Cardiac fibroblast (primary cell): ENCODE measurements at regions not wholly inside any gene's neighbourhood (a gene's known extent, or its start where the extent isn't known, plus 50 kb on each side); places are given as distances from the start of the nearest gene placed in this dataset.
"Not testable (repeated sequence)": the region's sequence is repeated elsewhere in the genome, so short reads cannot be mapped to it uniquely, and the experiment has no call there.

Experiments used
- DNase-seq, 2 donors: peaks; one replicate each; pipeline versions ENCODE4 v3.0.0 to v3.0.0-alpha.2; 2010; ENCODE audit warnings: low read depth in 2 of 2
- H3K4me3 ChIP-seq, 2 donors: replicated peaks in 1 of 2; 1 replicate in 1 of 2; 2 replicates in 1 of 2; pipeline ENCODE4 v1.5.1; 2011; ENCODE audit warnings: low read depth in 2 of 2, low read length in 2 of 2, mild to moderate bottlenecking in 2 of 2, moderate library complexity in 1 of 2
- TF ChIP-seq, protein P1 (sequence below): IDR thresholded peaks from one replicate; pipeline ENCODE4 v1.5.1; 2011; ENCODE audit warnings: low read depth, mild to moderate bottlenecking, low read length, inconsistent platforms

- TF ChIP-seq, protein P1, sequence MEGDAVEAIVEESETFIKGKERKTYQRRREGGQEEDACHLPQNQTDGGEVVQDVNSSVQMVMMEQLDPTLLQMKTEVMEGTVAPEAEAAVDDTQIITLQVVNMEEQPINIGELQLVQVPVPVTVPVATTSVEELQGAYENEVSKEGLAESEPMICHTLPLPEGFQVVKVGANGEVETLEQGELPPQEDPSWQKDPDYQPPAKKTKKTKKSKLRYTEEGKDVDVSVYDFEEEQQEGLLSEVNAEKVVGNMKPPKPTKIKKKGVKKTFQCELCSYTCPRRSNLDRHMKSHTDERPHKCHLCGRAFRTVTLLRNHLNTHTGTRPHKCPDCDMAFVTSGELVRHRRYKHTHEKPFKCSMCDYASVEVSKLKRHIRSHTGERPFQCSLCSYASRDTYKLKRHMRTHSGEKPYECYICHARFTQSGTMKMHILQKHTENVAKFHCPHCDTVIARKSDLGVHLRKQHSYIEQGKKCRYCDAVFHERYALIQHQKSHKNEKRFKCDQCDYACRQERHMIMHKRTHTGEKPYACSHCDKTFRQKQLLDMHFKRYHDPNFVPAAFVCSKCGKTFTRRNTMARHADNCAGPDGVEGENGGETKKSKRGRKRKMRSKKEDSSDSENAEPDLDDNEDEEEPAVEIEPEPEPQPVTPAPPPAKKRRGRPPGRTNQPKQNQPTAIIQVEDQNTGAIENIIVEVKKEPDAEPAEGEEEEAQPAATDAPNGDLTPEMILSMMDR: no peak
- DNase-seq: no peak
- H3K4me3 ChIP-seq: no peak overlapping the region
Measured at GRCh38 chr21:24509131-24509530, 1098.2 kb downstream of the MRPL39 start.

- no peak for DNase-seq
- no peak overlapping the region for H3K4me3 ChIP-seq
- TF ChIP-seq, protein P1: no peak
Measured at GRCh38 chr21:24486973-24487372, 1120.3 kb downstream of the MRPL39 start.

DNA sequence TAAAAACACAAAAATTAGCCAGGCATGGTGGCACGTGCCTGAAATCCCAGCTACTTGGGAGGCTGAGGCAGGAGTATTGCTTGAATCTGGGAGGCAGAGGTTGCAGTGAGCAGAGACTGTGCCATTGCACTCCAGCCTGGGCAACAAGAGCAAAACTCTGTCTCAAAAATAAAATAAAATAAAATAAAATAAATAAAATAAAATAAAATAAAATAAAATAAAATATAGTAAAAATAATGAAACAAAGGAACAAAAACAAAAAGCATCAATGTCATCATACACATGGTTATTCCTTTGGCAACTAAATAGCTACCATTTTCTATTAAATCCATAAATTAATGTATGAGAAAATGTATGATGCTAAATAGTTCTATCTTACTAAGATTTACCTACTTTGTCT, 1123.9 kb downstream of the MRPL39 start:
- H3K4me3 ChIP-seq: not testable (repeated sequence)

GRCh38 chr21:24470852-24471251, 1136.4 kb downstream of the MRPL39 start:
- TF ChIP-seq, protein P1: no peak
- no peak overlapping the region for H3K4me3 ChIP-seq

More for the DNA sequence above, 1123.9 kb downstream of the MRPL39 start:
- DNase-seq: not testable (repeated sequence)

DNA sequence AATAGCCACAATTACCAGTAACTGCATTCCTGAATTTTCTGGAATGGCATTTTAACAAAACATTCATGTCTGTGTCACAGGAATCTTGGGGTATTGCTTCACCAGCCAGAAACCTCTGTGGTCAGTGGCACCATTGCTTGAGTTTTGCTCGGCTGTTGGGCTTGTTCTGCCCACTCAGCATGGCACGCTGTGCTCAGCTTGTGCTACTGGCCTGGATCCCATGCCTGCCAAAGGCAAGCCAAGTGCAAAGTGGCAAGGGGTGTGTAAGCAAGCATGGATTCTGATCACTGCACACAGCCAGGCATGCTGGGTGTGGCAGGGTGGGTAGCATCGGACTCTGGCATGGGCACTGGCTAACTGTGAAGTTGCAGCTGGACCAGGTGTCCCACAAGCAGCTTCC, 1150.9 kb downstream of the MRPL39 start:
- no peak overlapping the region for H3K4me3 ChIP-seq
- no peak for DNase-seq
- TF ChIP-seq, protein P1: no peak

More at GRCh38 chr21:24470852-24471251, 1136.4 kb downstream of the MRPL39 start:
- no peak for DNase-seq

DNA sequence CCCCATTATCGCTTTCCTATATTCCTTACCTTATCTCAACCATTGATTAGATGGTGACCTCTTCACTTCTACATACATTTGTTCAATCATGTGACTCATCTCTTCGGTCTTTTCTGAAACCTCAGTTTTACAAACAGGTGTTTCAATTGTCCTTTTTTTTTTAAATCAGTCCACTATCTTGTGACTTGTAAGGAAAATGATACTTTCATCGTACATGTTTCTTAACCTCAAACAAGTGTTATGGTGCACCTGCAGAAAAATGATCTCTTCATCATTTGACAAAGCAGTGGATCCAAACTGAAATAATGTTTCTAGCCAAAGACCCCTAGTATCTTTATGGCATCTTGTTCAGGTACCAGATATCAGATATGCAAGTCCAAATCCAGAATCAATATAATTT, 1157.2 kb downstream of the MRPL39 start:
- TF ChIP-seq, protein P1: no peak
- no peak overlapping the region for H3K4me3 ChIP-seq
- no peak for DNase-seq

DNA sequence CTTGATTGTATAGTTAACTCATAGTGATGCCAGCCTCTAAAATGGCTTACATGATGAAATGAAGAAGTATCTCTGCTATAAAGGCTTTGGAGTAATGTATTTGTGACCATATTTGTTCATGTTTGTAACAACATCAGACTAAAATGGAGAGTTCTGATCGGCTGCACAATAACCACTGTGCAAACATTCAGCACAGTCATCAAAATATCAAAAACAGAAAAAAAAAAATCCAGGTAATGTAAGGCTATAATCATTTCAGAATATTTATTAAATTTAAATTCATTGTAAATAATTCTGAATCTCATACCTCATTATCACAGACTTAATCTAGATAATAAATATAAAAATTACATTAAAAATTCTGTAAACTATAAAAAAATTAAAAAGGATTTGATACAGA, 1161.8 kb downstream of the MRPL39 start:
- no peak for DNase-seq
- TF ChIP-seq, protein P1: no peak
- H3K4me3 ChIP-seq: no peak overlapping the region
